Uterus (tissue), 2 donors: ENCODE measurements at regions not wholly inside any gene's neighbourhood (a gene's known extent, or its start where the extent isn't known, plus 50 kb on each side); places are given as distances from the start of the nearest gene placed in this dataset.

Experiments used
- POLR2A ChIP-seq, 2 donors: fragments of 450-650 bp; IDR thresholded peaks; one replicate each; pipeline ENCODE4 v1.6.1; 2016; ENCODE audit warnings: antibody characterized with exemption in 2 of 2, mild to moderate bottlenecking in 1 of 2, moderate library complexity in 1 of 2
- TF ChIP-seq, protein P1 (sequence below), 4 experiments: fragments of 200-600 bp in 2 of 4; fragments of 450-650 bp in 2 of 4; sonication (generic) in 2 of 4; IDR thresholded peaks; one replicate each; pipeline ENCODE4 v1.5.1; 2016 to 2019; ENCODE audit warnings: antibody characterized with exemption in 4 of 4, mild to moderate bottlenecking in 2 of 4, moderate library complexity in 1 of 4

DNA sequence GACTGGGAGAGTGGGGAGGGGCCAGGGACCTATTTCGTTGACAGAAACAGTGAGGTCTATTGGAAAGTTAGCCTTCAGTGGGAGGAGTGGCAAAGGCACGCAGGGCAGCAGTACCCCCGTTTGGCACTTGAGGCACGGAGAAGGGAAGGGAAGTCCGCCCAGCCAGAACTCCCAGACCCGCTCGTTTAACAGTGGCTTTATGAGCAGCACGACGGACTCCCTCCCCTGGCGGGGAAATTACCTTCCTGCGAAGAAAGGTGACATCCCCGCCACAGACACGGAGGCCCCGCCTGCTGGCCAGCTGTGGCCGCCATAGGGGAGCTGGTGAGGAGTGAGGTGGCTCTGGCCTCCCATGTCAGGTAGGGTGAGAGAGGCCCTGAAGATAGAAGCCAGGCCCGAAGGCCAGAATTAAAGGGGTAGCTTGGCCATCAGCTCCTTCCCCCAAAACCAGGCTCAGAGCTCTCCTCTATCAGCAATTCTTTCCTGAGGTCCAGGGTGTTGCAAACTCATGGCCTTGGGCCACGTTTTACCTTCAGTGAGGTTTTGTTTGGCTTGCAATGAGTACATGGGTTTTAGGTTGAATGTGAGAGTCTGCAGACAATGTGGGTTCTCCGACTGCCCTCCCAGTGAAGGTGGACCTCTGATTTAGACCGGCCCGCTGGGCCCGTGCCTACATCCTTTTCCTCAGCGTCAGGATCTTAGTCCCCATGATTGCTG, 123.7 kb downstream of the MRPL14 start:
- TF ChIP-seq, protein P1, sequence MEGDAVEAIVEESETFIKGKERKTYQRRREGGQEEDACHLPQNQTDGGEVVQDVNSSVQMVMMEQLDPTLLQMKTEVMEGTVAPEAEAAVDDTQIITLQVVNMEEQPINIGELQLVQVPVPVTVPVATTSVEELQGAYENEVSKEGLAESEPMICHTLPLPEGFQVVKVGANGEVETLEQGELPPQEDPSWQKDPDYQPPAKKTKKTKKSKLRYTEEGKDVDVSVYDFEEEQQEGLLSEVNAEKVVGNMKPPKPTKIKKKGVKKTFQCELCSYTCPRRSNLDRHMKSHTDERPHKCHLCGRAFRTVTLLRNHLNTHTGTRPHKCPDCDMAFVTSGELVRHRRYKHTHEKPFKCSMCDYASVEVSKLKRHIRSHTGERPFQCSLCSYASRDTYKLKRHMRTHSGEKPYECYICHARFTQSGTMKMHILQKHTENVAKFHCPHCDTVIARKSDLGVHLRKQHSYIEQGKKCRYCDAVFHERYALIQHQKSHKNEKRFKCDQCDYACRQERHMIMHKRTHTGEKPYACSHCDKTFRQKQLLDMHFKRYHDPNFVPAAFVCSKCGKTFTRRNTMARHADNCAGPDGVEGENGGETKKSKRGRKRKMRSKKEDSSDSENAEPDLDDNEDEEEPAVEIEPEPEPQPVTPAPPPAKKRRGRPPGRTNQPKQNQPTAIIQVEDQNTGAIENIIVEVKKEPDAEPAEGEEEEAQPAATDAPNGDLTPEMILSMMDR (IDR thresholded peaks at IDR 0.05): no peak
- TF ChIP-seq POLR2A (IDR thresholded peaks at IDR 0.05): no peak
